ENCODE measurements at regions not wholly inside any gene's neighbourhood (a gene's known extent, or its start where the extent isn't known, plus 50 kb on each side); places are given as distances from the start of the nearest gene placed in this dataset.
A peak's percentile ranks its signal among the peaks of the same experiment; 100 is the strongest.

GRCh38 chr12:123075646-123076171 lies 75.2 kb downstream of the PITPNM2 start:
- Histone ChIP-seq H3K27me3 (ENCODE audit: control insufficient read depth, insufficient read depth, low read length) (no peaks in the 10 kb centered on the region), H3K4me3 (ENCODE audit: low read depth, low read length) (no peak overlapping the region), H3K36me3 (ENCODE audit: control insufficient read depth, insufficient read depth, low read length) (no peaks in the 10 kb centered on the region)
- FAIRE-seq (no peak), DNase-seq (ENCODE audit: low read depth) (no peak)
- TF ChIP-seq CTCF (IDR thresholded peaks at IDR 0.05; ENCODE audit: insufficient read depth, low read length, severe bottlenecking): no peak

GRCh38 chr12:123075087-123075645 lies 75.7 kb downstream of the PITPNM2 start:
- no peak for TF ChIP-seq CTCF (IDR thresholded peaks at IDR 0.05; ENCODE audit: insufficient read depth, low read length, severe bottlenecking)
- no peak overlapping the region for H3K4me3 ChIP-seq (ENCODE audit: low read depth, low read length)
- no peak for FAIRE-seq
- H3K36me3 ChIP-seq (ENCODE audit: control insufficient read depth, insufficient read depth, low read length): no peaks in the 10 kb centered on the region
- no peaks in the 10 kb centered on the region for H3K27me3 ChIP-seq (ENCODE audit: control insufficient read depth, insufficient read depth, low read length)
- peak; percentile 68 for DNase-seq (ENCODE audit: low read depth)

GRCh38 chr12:123073962-123074801 lies 76.7 kb downstream of the PITPNM2 start:
- no peaks in the 10 kb centered on the region for H3K27me3 ChIP-seq (ENCODE audit: control insufficient read depth, insufficient read depth, low read length)
- no peaks in the 10 kb centered on the region for H3K36me3 ChIP-seq (ENCODE audit: control insufficient read depth, insufficient read depth, low read length)
- no peak for TF ChIP-seq CTCF (IDR thresholded peaks at IDR 0.05; ENCODE audit: insufficient read depth, low read length, severe bottlenecking)
- FAIRE-seq: peak; percentile 96
- no peak for DNase-seq (ENCODE audit: low read depth)
- H3K4me3 ChIP-seq (ENCODE audit: low read depth, low read length): no peak overlapping the region

GRCh38 chr12:123073292-123073691 lies 77.6 kb downstream of the PITPNM2 start:
- no peak for TF ChIP-seq CTCF (IDR thresholded peaks at IDR 0.05; ENCODE audit: insufficient read depth, low read length, severe bottlenecking)
- no peak overlapping the region for H3K4me3 ChIP-seq (ENCODE audit: low read depth, low read length)
- no peaks in the 10 kb centered on the region for H3K27me3 ChIP-seq (ENCODE audit: control insufficient read depth, insufficient read depth, low read length)
- no peaks in the 10 kb centered on the region for H3K36me3 ChIP-seq (ENCODE audit: control insufficient read depth, insufficient read depth, low read length)
- DNase-seq (ENCODE audit: low read depth): no peak
- FAIRE-seq: no peak

GRCh38 chr12:123071857-123072256 lies 79.0 kb downstream of the PITPNM2 start:
- no peak for FAIRE-seq
- no peak for TF ChIP-seq CTCF (IDR thresholded peaks at IDR 0.05; ENCODE audit: insufficient read depth, low read length, severe bottlenecking)
- no peak for DNase-seq (ENCODE audit: low read depth)
- H3K36me3 ChIP-seq (ENCODE audit: control insufficient read depth, insufficient read depth, low read length): no peaks in the 10 kb centered on the region
- no peaks in the 10 kb centered on the region for H3K27me3 ChIP-seq (ENCODE audit: control insufficient read depth, insufficient read depth, low read length)
- H3K4me3 ChIP-seq (ENCODE audit: low read depth, low read length): no peak overlapping the region

All from bronchial epithelial cell (primary cell).